Body of pancreas (tissue), 4 donors: ENCODE measurements at regions not wholly inside any gene's neighbourhood (a gene's known extent, or its start where the extent isn't known, plus 50 kb on each side); places are given as distances from the start of the nearest gene placed in this dataset.

Experiments used
- ATAC-seq: fragments of 150-250 bp; one replicate; pipeline ENCODE4 v1.9.1; 2016
- DNase-seq, 4 donors: peaks; one replicate each; pipeline ENCODE4 v3.0.0-alpha.2; 2019
- H3K27ac ChIP-seq, 4 donors: fragments of 200-600 bp; sonication (generic); 1 replicate in 3 of 4; 2 replicates in 1 of 4; pipeline versions ENCODE4 v1.5.1 to v1.6.1; 2016 to 2019; ENCODE audit warnings: mild to moderate bottlenecking in 1 of 4, mixed read lengths in 1 of 4, moderate library complexity in 1 of 4
- H3K27me3 ChIP-seq, 2 donors: fragments of 200-600 bp; sonication (generic); one replicate each; pipeline ENCODE4 v1.6.0; 2016; ENCODE audit warnings: mild to moderate bottlenecking in 1 of 2
- H3K36me3 ChIP-seq, 2 donors: fragments of 200-600 bp; sonication (generic); replicated peaks in 1 of 2; 2 replicates each; pipeline ENCODE4 v1.5.1; 2016; ENCODE audit warnings: low read depth in 2 of 2; ENCODE audit not compliant: insufficient read depth in 1 of 2
- H3K4me1 ChIP-seq: fragments of 200-600 bp; sonication (generic); one replicate; pipeline ENCODE4 v1.6.0; 2016
- H3K4me3 ChIP-seq, 2 donors: fragments of 200-600 bp; sonication (generic); 1 replicate in 1 of 2; 2 replicates in 1 of 2; pipeline ENCODE4 v1.5.1; 2016 to 2019
- H3K9me3 ChIP-seq, 3 donors: fragments of 200-600 bp; sonication (generic); 1 replicate in 2 of 3; 2 replicates in 1 of 3; pipeline ENCODE4 v1.5.1; 2016
- CTCF ChIP-seq, 7 experiments: fragments of 450-650 bp in 4 of 7; fragments of 200-600 bp in 3 of 7; sonication (generic) in 3 of 7; IDR thresholded peaks; one replicate each; pipeline ENCODE4 v1.5.1; 2016 to 2019; ENCODE audit warnings: antibody characterized with exemption in 7 of 7
- POLR2A ChIP-seq, 3 donors: fragments of 450-650 bp; IDR thresholded peaks; one replicate each; pipeline ENCODE4 v1.6.1; 2016; ENCODE audit warnings: antibody characterized with exemption in 3 of 3, mild to moderate bottlenecking in 2 of 3
- whole genome bisulfite sequencing, 2 donors: methylation state at CpG; one replicate each; pipeline ENCODE4 v1.1.5; 2017; 5-methylcytosine and 5-hydroxymethylcytosine counted together
- intact Hi-C: fragments of 100-400 bp; cut with DNase I; formaldehyde crosslinking; loops from one replicate; pipeline ENCODE4 v1.15.1; 2023

- Histone ChIP-seq H3K9me3 (no peaks in the 10 kb centered on the region), H3K27ac (no peak overlapping the region), H3K36me3 (no peaks in the 10 kb centered on the region), H3K27me3 (no peaks in the 10 kb centered on the region), H3K4me3 (no peak overlapping the region), H3K4me1 (no peaks in the 10 kb centered on the region)
- ATAC-seq: no peak
- no peak for TF ChIP-seq CTCF (IDR thresholded peaks at IDR 0.05)
- no peak for TF ChIP-seq POLR2A (IDR thresholded peaks at IDR 0.05)
- no peak for DNase-seq
- intact Hi-C loops: no loop called here
- 80 to 81% methylated on average over 1 of the region's 1 CpG for WGBS, 2 donors
These were observed 74.8 kb upstream of the HDAC9 start for GRCh38 chr7:18420748-18421147.

DNA sequence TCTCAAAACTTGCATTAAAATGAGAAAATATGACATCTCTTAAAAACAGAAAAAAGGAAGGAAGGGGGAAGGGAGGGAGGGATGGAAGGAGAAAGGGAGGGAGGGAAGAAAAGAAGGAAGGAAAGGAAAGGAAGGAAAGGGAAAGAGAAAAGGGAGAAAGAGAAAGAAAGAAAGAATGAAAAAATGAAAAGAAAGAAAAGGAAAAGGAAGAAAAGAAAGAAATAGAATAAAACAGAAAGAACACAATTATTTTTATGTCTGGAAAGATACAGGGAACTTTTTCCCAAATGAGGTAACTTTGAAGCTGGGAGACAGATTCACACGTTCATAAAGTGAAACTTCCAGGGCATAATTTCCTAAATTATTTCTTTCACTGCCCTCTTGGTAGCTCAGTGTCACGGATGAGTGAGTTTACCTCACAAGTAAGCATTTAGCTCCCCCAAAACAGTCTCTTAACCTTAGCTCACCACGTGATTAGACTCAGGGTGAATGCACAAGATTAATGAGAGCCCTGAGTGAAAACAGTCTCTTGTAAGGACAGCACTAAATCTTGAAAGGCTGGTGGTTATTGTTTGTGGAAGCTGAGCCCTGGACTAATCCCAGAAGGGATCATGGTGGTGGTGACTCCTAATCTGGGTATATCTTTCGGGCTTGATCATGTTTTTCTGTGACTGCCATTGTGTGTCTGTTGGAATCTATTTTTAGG, 74.1 kb upstream of the HDAC9 start:
- H3K27ac ChIP-seq: no peak overlapping the region
- no peak for DNase-seq
- WGBS, 2 donors: 46 to 48% methylated on average over 4 of the region's 4 CpGs

DNA sequence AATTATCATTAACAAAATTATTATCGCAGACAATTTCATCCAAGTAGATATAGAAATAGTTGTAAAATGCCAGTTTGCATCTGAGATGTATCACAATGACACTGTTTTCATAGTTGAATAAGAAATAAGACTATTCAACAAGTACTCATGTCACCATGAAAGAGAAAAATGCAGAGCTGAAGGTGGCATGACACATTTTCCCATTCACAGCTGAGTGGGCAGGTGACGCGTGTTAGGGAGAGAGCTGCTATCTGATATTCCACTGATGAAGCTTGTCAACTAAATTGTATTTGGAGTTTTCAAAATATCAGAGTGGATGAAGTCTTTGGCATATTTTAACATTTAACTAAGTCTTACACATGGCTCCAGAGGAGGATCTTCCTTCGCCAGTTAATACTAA, 70.3 kb upstream of the HDAC9 start:
- TF ChIP-seq POLR2A (IDR thresholded peaks at IDR 0.05): no peak
- TF ChIP-seq CTCF (IDR thresholded peaks at IDR 0.05): no peak
- no peak for DNase-seq
- Histone ChIP-seq H3K36me3 (no peaks in the 10 kb centered on the region), H3K4me3 (no peak overlapping the region), H3K27ac (no peak overlapping the region), H3K27me3 (no peaks in the 10 kb centered on the region), H3K9me3 (no peaks in the 10 kb centered on the region), H3K4me1 (no peaks in the 10 kb centered on the region)
- intact Hi-C loops: no loop called here
- ATAC-seq: no peak
- WGBS, 2 donors: 90% methylated on average over 4 of the region's 4 CpGs

More for the DNA sequence above, 74.1 kb upstream of the HDAC9 start:
- no peak overlapping the region for H3K4me3 ChIP-seq
- H3K4me1 ChIP-seq: no peaks in the 10 kb centered on the region
- TF ChIP-seq CTCF (IDR thresholded peaks at IDR 0.05) (no peak), POLR2A (IDR thresholded peaks at IDR 0.05) (no peak)
- H3K9me3 ChIP-seq: no peaks in the 10 kb centered on the region
- intact Hi-C loops: no loop called here
- no peaks in the 10 kb centered on the region for H3K36me3 ChIP-seq
- no peak for ATAC-seq
- H3K27me3 ChIP-seq: no peaks in the 10 kb centered on the region

DNA sequence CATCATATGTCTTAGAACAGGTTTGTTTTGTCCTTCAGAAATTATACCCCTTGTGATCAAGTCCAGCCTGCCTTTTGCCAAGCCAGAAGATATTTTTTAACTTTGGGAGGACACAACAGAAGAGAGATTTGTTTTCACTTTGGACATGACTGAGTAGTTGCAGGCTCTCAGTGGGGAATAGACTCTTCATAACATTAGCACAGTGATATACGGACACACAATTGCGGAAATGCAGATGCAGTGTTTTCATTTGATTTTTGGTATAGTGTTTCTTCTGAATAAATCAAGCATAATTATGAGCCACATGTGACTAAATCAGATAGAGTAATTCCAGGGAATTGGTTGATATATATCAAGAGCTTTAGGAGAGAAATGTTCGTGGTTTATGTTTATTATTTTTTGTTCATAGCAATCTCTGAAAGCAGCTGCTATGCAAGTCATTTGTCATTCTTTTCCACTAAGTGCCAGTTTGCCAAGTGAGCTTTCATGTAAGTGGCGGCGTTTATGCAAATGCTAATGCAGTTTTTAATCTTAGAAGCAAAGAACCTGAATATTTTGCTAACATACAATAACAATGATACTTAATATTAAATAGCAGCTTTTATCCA, 69.6 kb upstream of the HDAC9 start:
- no peaks in the 10 kb centered on the region for H3K9me3 ChIP-seq
- no peaks in the 10 kb centered on the region for H3K27me3 ChIP-seq
- H3K36me3 ChIP-seq: no peaks in the 10 kb centered on the region
- ATAC-seq (no peak), DNase-seq (no peak)
- no peaks in the 10 kb centered on the region for H3K4me1 ChIP-seq
- no peak for TF ChIP-seq CTCF (IDR thresholded peaks at IDR 0.05)
- TF ChIP-seq POLR2A (IDR thresholded peaks at IDR 0.05): no peak
- H3K27ac ChIP-seq: no peak overlapping the region
- WGBS, 2 donors: 65 to 75% methylated on average over 5 of the region's 5 CpGs
- intact Hi-C loops: no loop called here
- no peak overlapping the region for H3K4me3 ChIP-seq
